GM19025 (cell line): ENCODE measurements at regions not wholly inside any gene's neighbourhood (a gene's known extent, or its start where the extent isn't known, plus 50 kb on each side); places are given as distances from the start of the nearest gene placed in this dataset.

Experiments
- ATAC-seq: cut with Tn5 transposase; IDR thresholded peaks from one replicate; pipeline ENCODE4 v1.9.1; 2021; ENCODE audit warnings: mild to moderate bottlenecking, low read depth, moderate library complexity; ENCODE audit not compliant: unreplicated experiment

- no peak for ATAC-seq
Observed at GRCh38 chr1:94708811-94709210, 111.3 kb upstream of the SLC44A3 start.

GRCh38 chr1:94708299-94708685 lies 111.9 kb upstream of the SLC44A3 start:
- ATAC-seq: no peak

GRCh38 chr1:94707321-94708298 lies 112.5 kb upstream of the SLC44A3 start:
- ATAC-seq: no peak

GRCh38 chr1:94702442-94702815 lies 117.7 kb upstream of the SLC44A3 start:
- ATAC-seq: no peak

GRCh38 chr1:94701796-94702441 lies 118.2 kb upstream of the SLC44A3 start:
- ATAC-seq: no peak

- ATAC-seq: no peak
Observed at GRCh38 chr1:94698759-94699502, 121.2 kb upstream of the SLC44A3 start.

- no peak for ATAC-seq
Observed at GRCh38 chr1:94698356-94698755, 121.8 kb upstream of the SLC44A3 start.

GRCh38 chr1:94697839-94698238 lies 122.3 kb upstream of the SLC44A3 start:
- no peak for ATAC-seq

GRCh38 chr1:94694226-94694915 lies 125.8 kb upstream of the SLC44A3 start:
- no peak for ATAC-seq

GRCh38 chr1:94693435-94693834 lies 126.7 kb upstream of the SLC44A3 start:
- ATAC-seq: no peak

- ATAC-seq: no peak
Observed at GRCh38 chr1:94693029-94693428, 127.1 kb upstream of the SLC44A3 start.

GRCh38 chr1:94688646-94689045 lies 131.5 kb upstream of the SLC44A3 start:
- ATAC-seq: no peak

- no peak for ATAC-seq
Observed at GRCh38 chr1:94686882-94687281, 133.3 kb upstream of the SLC44A3 start.

- ATAC-seq: no peak
Observed at GRCh38 chr1:94684690-94685250, 135.4 kb upstream of the SLC44A3 start.

- ATAC-seq: no peak
Observed at GRCh38 chr1:94683886-94684285, 136.3 kb upstream of the SLC44A3 start.

- ATAC-seq: no peak
Observed at GRCh38 chr1:94680039-94680377, 138.4 kb upstream of the F3 start.

GRCh38 chr1:94679332-94680038 lies 137.9 kb upstream of the F3 start:
- ATAC-seq: no peak

GRCh38 chr1:94678202-94678848 lies 136.8 kb upstream of the F3 start:
- ATAC-seq: no peak

GRCh38 chr1:94677714-94678113 lies 136.2 kb upstream of the F3 start:
- no peak for ATAC-seq
